Fibroblast of lung (primary cell): ENCODE measurements at regions not wholly inside any gene's neighbourhood (a gene's known extent, or its start where the extent isn't known, plus 50 kb on each side); places are given as distances from the start of the nearest gene placed in this dataset.

Source experiments
- DNase-seq, 2 donors: peaks; one replicate each; pipeline versions ENCODE4 v3.0.0 to v3.0.0-alpha.2; 2010; ENCODE audit warnings: low read depth in 2 of 2
- H2AFZ ChIP-seq: 2 replicates; pipeline ENCODE4 v1.5.1; 2012; ENCODE audit warnings: low read length, control low read depth, inconsistent platforms
- H3K27ac ChIP-seq: 2 replicates; pipeline ENCODE4 v1.5.1; 2011; ENCODE audit warnings: low read length, control low read depth; ENCODE audit not compliant: insufficient read depth
- H3K27me3 ChIP-seq: 2 replicates; pipeline ENCODE4 v1.5.1; 2011; ENCODE audit warnings: mild to moderate bottlenecking, low read length; ENCODE audit not compliant: control insufficient read depth, insufficient read depth
- H3K36me3 ChIP-seq: 2 replicates; pipeline ENCODE4 v1.5.1; 2011; ENCODE audit warnings: low read length; ENCODE audit not compliant: control insufficient read depth, insufficient read depth
- H3K4me1 ChIP-seq: 2 replicates; pipeline ENCODE4 v1.5.1; 2011; ENCODE audit warnings: low read length; ENCODE audit not compliant: control insufficient read depth, insufficient read depth; ENCODE audit errors: extremely low read depth
- H3K4me2 ChIP-seq: 2 replicates; pipeline ENCODE4 v1.5.1; 2011; ENCODE audit warnings: low read length, control low read depth; ENCODE audit not compliant: insufficient read depth; ENCODE audit errors: extremely low read depth
- H3K4me3 ChIP-seq, 4 experiments: fragments of 200-600 bp in 1 of 4; sonication (generic) in 1 of 4; replicated peaks in 1 of 4; 2 replicates each; pipeline ENCODE4 v1.5.1; 2011 to 2016; ENCODE audit warnings: low read length in 4 of 4, low read depth in 3 of 4, mild to moderate bottlenecking in 3 of 4, control low read depth in 2 of 4, inconsistent platforms in 1 of 4, mixed read lengths in 1 of 4; ENCODE audit not compliant: insufficient read depth in 1 of 4; ENCODE audit errors: control extremely low read depth in 1 of 4
- H3K79me2 ChIP-seq: 2 replicates; pipeline ENCODE4 v1.5.1; 2012; ENCODE audit warnings: mild to moderate bottlenecking, low read length, inconsistent platforms; ENCODE audit not compliant: control insufficient read depth, insufficient read depth
- H3K9ac ChIP-seq: 2 replicates; pipeline ENCODE4 v1.5.1; 2011; ENCODE audit warnings: mild to moderate bottlenecking, low read length, control low read depth; ENCODE audit not compliant: insufficient read depth
- H3K9me3 ChIP-seq: 2 replicates; pipeline ENCODE4 v1.5.1; 2012; ENCODE audit warnings: low read depth, low read length; ENCODE audit not compliant: control insufficient read depth, insufficient read depth
- H4K20me1 ChIP-seq: 2 replicates; pipeline ENCODE4 v1.5.1; 2011; ENCODE audit warnings: low read length; ENCODE audit not compliant: control insufficient read depth, insufficient read depth; ENCODE audit errors: extremely low read depth
- EZH2 ChIP-seq: IDR thresholded peaks from 2 replicates; pipeline ENCODE4 v1.5.1; 2012; ENCODE audit warnings: low read length, control low read depth, mild to moderate bottlenecking; ENCODE audit errors: missing control alignments
- TF ChIP-seq, protein P1 (sequence below), 2 donors: IDR thresholded peaks in 1 of 2; conservative IDR thresholded peaks in 1 of 2; 1 replicate in 1 of 2; 2 replicates in 1 of 2; pipeline ENCODE4 v1.5.1; 2011 to 2012; ENCODE audit warnings: low read length in 2 of 2, control low read depth in 1 of 2, inconsistent platforms in 1 of 2, low read depth in 1 of 2, mild to moderate bottlenecking in 1 of 2

DNA sequence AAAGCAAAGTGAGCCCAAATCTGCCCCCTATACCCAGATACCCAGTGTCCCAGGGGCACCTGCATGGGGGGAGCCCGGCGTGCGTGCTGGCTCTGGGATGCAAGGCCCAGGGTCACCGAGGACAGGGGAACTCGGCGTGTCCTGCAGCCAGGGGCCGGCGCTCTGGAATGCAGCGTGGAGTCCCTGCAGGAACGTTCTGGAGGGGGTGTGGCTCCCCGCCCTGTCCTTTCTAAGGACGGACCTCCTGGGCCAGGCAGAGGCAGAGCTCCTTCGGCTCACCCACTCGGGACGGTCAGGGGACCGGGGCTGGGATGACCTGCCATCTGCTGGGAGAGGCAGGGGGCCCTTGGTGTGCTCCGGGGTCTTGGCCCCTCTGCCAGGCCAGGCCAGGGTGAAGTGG is 1196.8 kb downstream of the BRD1 start:
- Histone ChIP-seq H4K20me1 (no peaks in the 10 kb centered on the region), H3K4me2 (no peak overlapping the region), H2AFZ (no peak overlapping the region), H3K9me3 (no peaks in the 10 kb centered on the region), H3K27ac (no peak overlapping the region), H3K4me1 (no peaks in the 10 kb centered on the region), H3K9ac (no peak overlapping the region), H3K36me3 (no peaks in the 10 kb centered on the region), H3K4me3 (no peak overlapping the region), H3K79me2 (no peaks in the 10 kb centered on the region), H3K27me3 (no peaks in the 10 kb centered on the region)
- DNase-seq = no peak
- TF ChIP-seq, protein P1, sequence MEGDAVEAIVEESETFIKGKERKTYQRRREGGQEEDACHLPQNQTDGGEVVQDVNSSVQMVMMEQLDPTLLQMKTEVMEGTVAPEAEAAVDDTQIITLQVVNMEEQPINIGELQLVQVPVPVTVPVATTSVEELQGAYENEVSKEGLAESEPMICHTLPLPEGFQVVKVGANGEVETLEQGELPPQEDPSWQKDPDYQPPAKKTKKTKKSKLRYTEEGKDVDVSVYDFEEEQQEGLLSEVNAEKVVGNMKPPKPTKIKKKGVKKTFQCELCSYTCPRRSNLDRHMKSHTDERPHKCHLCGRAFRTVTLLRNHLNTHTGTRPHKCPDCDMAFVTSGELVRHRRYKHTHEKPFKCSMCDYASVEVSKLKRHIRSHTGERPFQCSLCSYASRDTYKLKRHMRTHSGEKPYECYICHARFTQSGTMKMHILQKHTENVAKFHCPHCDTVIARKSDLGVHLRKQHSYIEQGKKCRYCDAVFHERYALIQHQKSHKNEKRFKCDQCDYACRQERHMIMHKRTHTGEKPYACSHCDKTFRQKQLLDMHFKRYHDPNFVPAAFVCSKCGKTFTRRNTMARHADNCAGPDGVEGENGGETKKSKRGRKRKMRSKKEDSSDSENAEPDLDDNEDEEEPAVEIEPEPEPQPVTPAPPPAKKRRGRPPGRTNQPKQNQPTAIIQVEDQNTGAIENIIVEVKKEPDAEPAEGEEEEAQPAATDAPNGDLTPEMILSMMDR (conservative IDR thresholded peaks at IDR 0.05 in 1 of 2, IDR thresholded peaks at IDR 0.05 in 1 of 2; ENCODE audit: low read depth in 1 of 2, low read length in 2 of 2) = no peak
- no peak for TF ChIP-seq EZH2

DNA sequence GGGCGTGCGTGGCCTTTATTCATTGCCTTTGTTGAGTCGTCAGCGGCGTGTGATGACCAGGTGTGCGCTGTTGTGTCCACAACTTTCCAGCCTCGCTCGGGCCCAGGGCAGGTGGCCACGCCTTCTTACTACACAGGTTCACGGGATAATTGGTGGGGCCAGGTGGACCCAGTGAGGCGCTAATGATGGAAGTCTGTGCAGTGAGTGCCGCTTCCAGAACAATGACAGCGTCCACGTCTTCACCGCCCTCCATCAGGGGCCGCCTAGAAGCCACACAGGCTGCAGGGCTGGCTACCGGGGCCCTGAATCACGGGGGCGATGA is 1197.3 kb downstream of the BRD1 start:
- Histone ChIP-seq H3K9me3 (no peaks in the 10 kb centered on the region), H3K4me3 (no peak overlapping the region), H3K27me3 (no peaks in the 10 kb centered on the region), H2AFZ (no peak overlapping the region), H4K20me1 (no peaks in the 10 kb centered on the region), H3K4me2 (no peak overlapping the region), H3K9ac (no peak overlapping the region), H3K36me3 (no peaks in the 10 kb centered on the region), H3K4me1 (no peaks in the 10 kb centered on the region), H3K27ac (no peak overlapping the region), H3K79me2 (no peaks in the 10 kb centered on the region)
- TF ChIP-seq, protein P1 (conservative IDR thresholded peaks at IDR 0.05 in 1 of 2, IDR thresholded peaks at IDR 0.05 in 1 of 2; ENCODE audit: low read depth in 1 of 2, low read length in 2 of 2) = no peak
- no peak for TF ChIP-seq EZH2
- DNase-seq = no peak

DNA sequence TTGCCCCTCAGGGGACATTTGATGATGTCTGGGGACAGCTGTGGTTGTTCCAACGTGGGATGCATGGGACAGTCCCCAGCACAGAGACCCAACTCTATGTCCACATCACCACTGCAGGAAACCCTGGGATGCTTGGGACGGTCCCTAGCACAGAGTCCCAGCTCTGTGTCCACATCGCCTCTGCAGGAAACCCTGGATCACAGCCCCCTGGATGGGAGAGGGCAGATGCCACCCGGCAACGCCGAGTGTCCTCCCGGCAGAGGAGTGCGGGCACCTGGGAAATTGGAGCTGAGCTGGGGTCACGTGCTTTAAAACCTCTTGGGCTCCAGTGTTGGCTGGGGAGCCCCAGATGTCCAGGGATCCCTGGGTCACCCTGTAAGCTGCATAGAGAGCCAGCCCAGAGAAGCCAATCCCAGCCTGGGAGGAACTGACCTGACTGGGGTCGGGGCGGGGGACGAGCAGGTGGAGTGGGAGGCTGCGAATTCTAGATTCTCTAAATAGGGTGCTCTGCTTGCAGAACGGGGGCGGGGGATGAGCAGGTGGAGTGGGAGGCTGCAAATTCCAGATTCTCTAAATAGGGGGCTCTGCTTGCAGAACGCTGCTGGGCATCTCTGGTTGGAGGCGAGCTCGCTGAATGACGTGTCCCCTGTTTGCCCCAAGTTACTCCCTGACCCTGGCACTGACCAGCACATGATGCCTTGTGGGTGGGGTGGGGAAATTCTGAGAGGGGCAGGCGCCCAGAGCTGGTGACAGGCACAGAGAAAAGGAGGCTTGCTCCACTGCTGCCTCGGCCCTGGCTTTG is 1197.8 kb downstream of the BRD1 start:
- no peak overlapping the region for H3K4me3 ChIP-seq
- no peaks in the 10 kb centered on the region for H3K79me2 ChIP-seq
- H3K27ac ChIP-seq = no peak overlapping the region
- TF ChIP-seq, protein P1 (conservative IDR thresholded peaks at IDR 0.05 in 1 of 2, IDR thresholded peaks at IDR 0.05 in 1 of 2; ENCODE audit: low read depth in 1 of 2, low read length in 2 of 2) = no peak
- TF ChIP-seq EZH2 = no peak
- H4K20me1 ChIP-seq = no peaks in the 10 kb centered on the region
- H3K9me3 ChIP-seq = no peaks in the 10 kb centered on the region
- no peaks in the 10 kb centered on the region for H3K4me1 ChIP-seq
- H3K4me2 ChIP-seq = no peak overlapping the region
- no peaks in the 10 kb centered on the region for H3K27me3 ChIP-seq
- DNase-seq = no peak
- H3K36me3 ChIP-seq = no peaks in the 10 kb centered on the region
- H2AFZ ChIP-seq = no peak overlapping the region
- H3K9ac ChIP-seq = no peak overlapping the region
